Smooth muscle cell (in vitro differentiated cells): ENCODE measurements at regions not wholly inside any gene's neighbourhood (a gene's known extent, or its start where the extent isn't known, plus 50 kb on each side); places are given as distances from the start of the nearest gene placed in this dataset.
A peak's percentile ranks its signal among the peaks of the same experiment; 100 is the strongest.

Source experiments
- DNase-seq: peaks from one replicate; lab custom pipeline; 2025; ENCODE audit not compliant: unreplicated experiment; lab: John Stamatoyannopoulos, UW
- H2AFZ ChIP-seq: fragments of 200-600 bp; sonication (generic); 2 replicates; pipeline ENCODE4 v1.6.0; 2016; ENCODE audit warnings: antibody characterized with exemption, low read depth, mild to moderate bottlenecking
- H3F3A ChIP-seq: fragments of 200-600 bp; sonication (generic); 2 replicates; pipeline ENCODE4 v1.6.0; 2017; ENCODE audit warnings: antibody characterized with exemption, low read depth
- H3K27ac ChIP-seq: fragments of 200-600 bp; sonication (generic); 2 replicates; pipeline ENCODE4 v1.5.1; 2016; ENCODE audit warnings: low read depth, mild to moderate bottlenecking
- H3K27me3 ChIP-seq: fragments of 200-600 bp; sonication (generic); 2 replicates; pipeline ENCODE4 v1.6.1; 2016; ENCODE audit warnings: low read depth, mild to moderate bottlenecking
- H3K36me3 ChIP-seq: fragments of 200-600 bp; sonication (generic); 2 replicates; pipeline ENCODE4 v1.5.1; 2016; ENCODE audit warnings: low read depth
- H3K4me1 ChIP-seq: fragments of 200-600 bp; sonication (generic); 2 replicates; pipeline ENCODE4 v1.5.1; 2016; ENCODE audit warnings: low read depth
- H3K4me2 ChIP-seq: fragments of 200-600 bp; sonication (generic); 2 replicates; pipeline ENCODE4 v1.6.0; 2016; ENCODE audit warnings: mild to moderate bottlenecking
- H3K4me3 ChIP-seq: fragments of 200-600 bp; sonication (generic); 2 replicates; pipeline ENCODE4 v1.5.1; 2016; ENCODE audit warnings: mild to moderate bottlenecking
- H3K79me2 ChIP-seq: fragments of 200-600 bp; sonication (generic); 2 replicates; pipeline ENCODE4 v1.6.0; 2016; ENCODE audit warnings: low read depth, mild to moderate bottlenecking
- H3K9ac ChIP-seq: fragments of 200-600 bp; sonication (generic); 2 replicates; pipeline ENCODE4 v1.6.0; 2016; ENCODE audit warnings: low read depth
- H3K9me3 ChIP-seq: fragments of 200-600 bp; sonication (generic); replicated peaks from 2 replicates; pipeline ENCODE4 v1.5.1; 2016; ENCODE audit warnings: low read depth
- H4K20me1 ChIP-seq: fragments of 200-600 bp; sonication (generic); 2 replicates; pipeline ENCODE4 v1.6.0; 2016; ENCODE audit warnings: low read depth
- CTCF ChIP-seq: fragments of 200-600 bp; sonication (generic); IDR thresholded peaks from 2 replicates; pipeline ENCODE4 v1.5.1; 2017; ENCODE audit warnings: borderline replicate concordance, mild to moderate bottlenecking, antibody characterized with exemption; ENCODE audit not compliant: insufficient read depth, poor library complexity, severe bottlenecking
- WGBS: methylation state at CpG from one replicate; pipeline ENCODE4 v1.1.7; 2016; ENCODE audit warnings: low lambda C conversion rate; 5-methylcytosine and 5-hydroxymethylcytosine counted together

GRCh38 chr9:109856785-109857184, 76.8 kb downstream of the PALM2AKAP2 start:
- H3F3A ChIP-seq = peaks cover 2% of the 10 kb centered on the region
- no peak for TF ChIP-seq CTCF
- 72% methylated on average over 6 of the region's 6 CpGs for WGBS
- H3K4me3 ChIP-seq = no peak overlapping the region
- H3K4me2 ChIP-seq = no peak overlapping the region
- no peaks in the 10 kb centered on the region for H3K9me3 ChIP-seq
- H3K27ac ChIP-seq = no peak overlapping the region
- H3K4me1 ChIP-seq = peaks cover 5% of the 10 kb centered on the region
- H2AFZ ChIP-seq = no peak overlapping the region
- H3K27me3 ChIP-seq = no peaks in the 10 kb centered on the region
- H3K79me2 ChIP-seq = peaks cover 52% of the 10 kb centered on the region
- no peak overlapping the region for H3K9ac ChIP-seq
- H3K36me3 ChIP-seq = no peaks in the 10 kb centered on the region
- H4K20me1 ChIP-seq = peaks cover 78% of the 10 kb centered on the region
- no peak for DNase-seq

- WGBS = 95% methylated on average over 1 of the region's 1 CpG
- no peak overlapping the region for H3K4me3 ChIP-seq
- no peak overlapping the region for H3K9ac ChIP-seq
- no peak overlapping the region for H2AFZ ChIP-seq
- H3F3A ChIP-seq = peaks cover 4% of the 10 kb centered on the region
- peaks cover 5% of the 10 kb centered on the region for H3K4me1 ChIP-seq
- H3K79me2 ChIP-seq = peaks cover 49% of the 10 kb centered on the region
- H3K27me3 ChIP-seq = no peaks in the 10 kb centered on the region
- H3K36me3 ChIP-seq = no peaks in the 10 kb centered on the region
- H3K9me3 ChIP-seq = no peaks in the 10 kb centered on the region
- H3K4me2 ChIP-seq = no peak overlapping the region
- no peak for DNase-seq
- peaks cover 80% of the 10 kb centered on the region for H4K20me1 ChIP-seq
- H3K27ac ChIP-seq = no peak overlapping the region
- TF ChIP-seq CTCF = no peak
Measured at GRCh38 chr9:109857336-109857735, 77.3 kb downstream of the PALM2AKAP2 start.

- Histone ChIP-seq H4K20me1 (peaks cover 65% of the 10 kb centered on the region), H3K4me2 (no peak overlapping the region), H3K36me3 (no peaks in the 10 kb centered on the region), H3K9me3 (no peaks in the 10 kb centered on the region), H3K79me2 (peaks cover 45% of the 10 kb centered on the region), H3K4me1 (peaks cover 5% of the 10 kb centered on the region), H2AFZ (no peak overlapping the region), H3K27me3 (no peaks in the 10 kb centered on the region), H3K9ac (no peak overlapping the region), H3K27ac (no peak overlapping the region), H3F3A (peaks cover 4% of the 10 kb centered on the region), H3K4me3 (no peak overlapping the region)
- 90% methylated on average over 2 of the region's 2 CpGs for WGBS
- TF ChIP-seq CTCF = peak; percentile 31
- no peak for DNase-seq
Measured at GRCh38 chr9:109859447-109859846, 79.4 kb downstream of the PALM2AKAP2 start.

- Histone ChIP-seq H3K27me3 (no peaks in the 10 kb centered on the region), H3F3A (peaks cover 4% of the 10 kb centered on the region), H4K20me1 (peaks cover 64% of the 10 kb centered on the region), H3K36me3 (no peaks in the 10 kb centered on the region), H3K79me2 (peaks cover 44% of the 10 kb centered on the region), H2AFZ (no peak overlapping the region), H3K4me1 (peaks cover 5% of the 10 kb centered on the region), H3K4me2 (no peak overlapping the region), H3K9me3 (no peaks in the 10 kb centered on the region), H3K9ac (no peak overlapping the region), H3K4me3 (no peak overlapping the region), H3K27ac (peak overlapping the region; percentile 55)
- WGBS = 75% methylated on average over 2 of the region's 2 CpGs
- no peak for TF ChIP-seq CTCF
- DNase-seq = no peak
Measured at GRCh38 chr9:109860521-109860920, 80.5 kb downstream of the PALM2AKAP2 start.
